K562 (cell line): ENCODE measurements at regions not wholly inside any gene's neighbourhood (a gene's known extent, or its start where the extent isn't known, plus 50 kb on each side); places are given as distances from the start of the nearest gene placed in this dataset.

Experiments
- ATAC-seq: fragments of 200-7000 bp; cut with Tn5 transposase; 3 replicates; pipeline ENCODE4 v1.9.1; 2020; ENCODE audit warnings: moderate library complexity
- BruUV-seq: library from RNA; stranded (reverse); fragments of 400-500 nt; replicated peaks from 2 replicates; lab custom pipeline; 2021; lab: Mats Ljungman, UMichigan
- CTCF ChIA-PET: fragments of 300-600 bp; formaldehyde crosslinking; extraction: SDS; loops from one replicate; lab custom pipeline; 2021; ENCODE audit warnings: low intra/inter-chr PET ratio; lab: Yijun Ruan, JAX
- POLR2A ChIA-PET: fragments of 300-600, 350-650 bp; sonication (Branson Sonifier 250); formaldehyde crosslinking; extraction: SDS; loops from one replicate; lab custom pipeline; 2021; ENCODE audit warnings: antibody characterized with exemption, inconsistent platforms; lab: Yijun Ruan, JAX
- DNase-seq, 4 experiments: peaks; one replicate each; pipeline versions ENCODE4 v3.0.0 to v3.0.0-alpha.2; 2011 to 2018; ENCODE audit warnings: low spot score in 3 of 4, mixed read lengths in 3 of 4; ENCODE audit errors: extremely low read depth in 1 of 4
- FAIRE-seq: peaks from 2 replicates; lab custom pipeline; 2011; peaks lifted over from hg19 to GRCh38; lab: Jason Lieb, UNC
- H2AFZ ChIP-seq: 2 replicates; pipeline ENCODE4 v1.6.0; 2011; ENCODE audit warnings: low read depth, low read length, control low read depth, inconsistent platforms
- H3K27ac ChIP-seq: fragments of 200-600 bp; 3 replicates; pipeline ENCODE4 v1.8.0; 2011; ENCODE audit warnings: low read depth, mild to moderate bottlenecking, control low read depth, inconsistent platforms, low read length, moderate library complexity, mixed read lengths; ENCODE audit errors: extremely low read depth
- H3K27me3 ChIP-seq, 2 experiments: fragments of 300-600 bp in 1 of 2; 2 replicates in 1 of 2; 3 replicates in 1 of 2; pipeline versions ENCODE4 v1.6.0 to v1.8.0; 2011; ENCODE audit warnings: inconsistent platforms in 2 of 2, low read length in 2 of 2, mild to moderate bottlenecking in 1 of 2, mixed read lengths in 1 of 2, moderate library complexity in 1 of 2; ENCODE audit not compliant: control insufficient read depth in 2 of 2, insufficient read depth in 2 of 2
- H3K36me3 ChIP-seq: fragments of 300-600 bp; 3 replicates; pipeline ENCODE4 v1.8.0; 2011; ENCODE audit warnings: mild to moderate bottlenecking, low read length, inconsistent platforms; ENCODE audit not compliant: control insufficient read depth, insufficient read depth
- H3K4me1 ChIP-seq, 2 experiments: fragments of 200-600 bp in 1 of 2; replicated peaks in 1 of 2; 2 replicates in 1 of 2; 3 replicates in 1 of 2; pipeline versions ENCODE4 v1.5.1 to v1.8.0; 2011; ENCODE audit warnings: inconsistent platforms in 2 of 2, low read length in 2 of 2, mild to moderate bottlenecking in 1 of 2, mixed read lengths in 1 of 2, moderate library complexity in 1 of 2; ENCODE audit not compliant: control insufficient read depth in 2 of 2, insufficient read depth in 2 of 2
- H3K4me2 ChIP-seq: 2 replicates; pipeline ENCODE4 v1.6.1; 2011; ENCODE audit warnings: low read length, control low read depth, inconsistent platforms, mixed read lengths; ENCODE audit not compliant: insufficient read depth
- H3K4me3 ChIP-seq: fragments of 200-600 bp; sonication (generic), shearing (Covaris generic); 2 replicates; pipeline ENCODE4 v1.5.1; 2016; ENCODE audit warnings: control low read depth, inconsistent platforms
- H3K79me2 ChIP-seq: fragments of 200-600 bp; 3 replicates; pipeline ENCODE4 v1.8.0; 2011; ENCODE audit warnings: low read length, inconsistent platforms; ENCODE audit not compliant: control insufficient read depth, insufficient read depth
- H3K9ac ChIP-seq, 2 experiments: 2 replicates each; pipeline versions ENCODE4 v1.6.0 to v1.6.1; 2011; ENCODE audit warnings: low read depth in 2 of 2, low read length in 2 of 2, control low read depth in 1 of 2, inconsistent platforms in 1 of 2, mild to moderate bottlenecking in 1 of 2, mixed read lengths in 1 of 2; ENCODE audit not compliant: insufficient read depth in 1 of 2
- H3K9me1 ChIP-seq: one replicate; pipeline ENCODE4 v1.6.0; 2011; ENCODE audit warnings: inconsistent platforms, mild to moderate bottlenecking, low read length, moderate library complexity; ENCODE audit not compliant: control insufficient read depth, insufficient read depth
- H3K9me3 ChIP-seq: replicated peaks from 2 replicates; pipeline ENCODE4 v1.5.1; 2011; ENCODE audit warnings: low read depth, low read length, inconsistent platforms; ENCODE audit not compliant: control insufficient read depth, insufficient read depth
- H4K20me1 ChIP-seq: replicated peaks from 2 replicates; pipeline ENCODE4 v1.6.1; 2011; ENCODE audit warnings: low read length, inconsistent platforms, mixed read lengths; ENCODE audit not compliant: control insufficient read depth, insufficient read depth
- ARID2 ChIP-seq: fragments of 450-650 bp; IDR thresholded peaks from 2 replicates; pipeline ENCODE4 v1.6.1; 2017; ENCODE audit warnings: antibody characterized with exemption, mild to moderate bottlenecking
- CEBPB ChIP-seq: fragments of 450-650 bp; IDR thresholded peaks from 2 replicates; pipeline ENCODE4 v1.6.1; 2016; ENCODE audit warnings: missing genetic modification characterization, missing compliant biosample characterization
- CTCF ChIP-seq, 3 experiments: IDR thresholded peaks in 2 of 3; conservative IDR thresholded peaks in 1 of 3; 2 replicates each; pipeline ENCODE4 v1.5.1; 2011 to 2012; ENCODE audit warnings: low read length in 3 of 3, mild to moderate bottlenecking in 3 of 3, control low read depth in 2 of 3, improper control_type of control experiment in 1 of 3, inconsistent platforms in 1 of 3, low read depth in 1 of 3, mixed read lengths in 1 of 3, moderate library complexity in 1 of 3; ENCODE audit not compliant: insufficient read depth in 2 of 3
- E2F5 ChIP-seq: sonication (generic); formaldehyde crosslinking; IDR thresholded peaks from 2 replicates; pipeline ENCODE4 v1.8.0; 2022; ENCODE audit warnings: mild to moderate bottlenecking, missing genetic modification reagents
- ID3 ChIP-seq, 2 experiments: fragments of 250-450 bp in 1 of 2; fragments of 450-650 bp in 1 of 2; sonication (Bioruptor Pico) in 1 of 2; IDR thresholded peaks; 2 replicates each; pipeline versions ENCODE4 v1.6.1 to v1.8.0; 2016 to 2021; ENCODE audit warnings: mild to moderate bottlenecking in 2 of 2, moderate library complexity in 2 of 2, missing compliant biosample characterization in 1 of 2, missing genetic modification characterization in 1 of 2
- MED1 ChIP-seq: sonication (generic); formaldehyde crosslinking; IDR thresholded peaks from 2 replicates; pipeline ENCODE4 v1.8.1; 2023; ENCODE audit warnings: missing genetic modification reagents, borderline replicate concordance
- POLR3G ChIP-seq: IDR thresholded peaks from 2 replicates; pipeline ENCODE4 v1.6.1; 2011; ENCODE audit not compliant: insufficient read length, insufficient replicate concordance; ENCODE audit errors: extremely low read depth
- SMAD2 ChIP-seq: fragments of 150-350 bp; IDR thresholded peaks from 2 replicates; pipeline ENCODE4 v1.6.1; 2014; ENCODE audit warnings: low read depth, mild to moderate bottlenecking, low read length
- WGBS: fragments of 100-300 bp; shearing (Covaris generic); methylation state at CpG from one replicate; pipeline ENCODE4 v1.1.6; 2016; ENCODE audit warnings: low coverage, mixed read lengths; ENCODE audit not compliant: insufficient coverage; ENCODE audit errors: missing lambda C conversion rate; 5-methylcytosine and 5-hydroxymethylcytosine counted together
- in situ Hi-C: fragments of 300-500 bp; cut with MboI; formaldehyde crosslinking; loops from 4 replicates; pipeline ENCODE4 v1.15.0; 2018; ENCODE audit warnings: inconsistent platforms, mixed read lengths
- intact Hi-C: fragments of 100-400 bp; cut with micrococcal nuclease; formaldehyde crosslinking; loops from 2 replicates; pipeline ENCODE4 v1.14.2; 2022
- TF ChIP-seq, protein P1 (sequence below): sonication (generic); formaldehyde crosslinking; IDR thresholded peaks from 2 replicates; pipeline ENCODE4 v1.8.0; 2023; ENCODE audit warnings: missing genetic modification reagents, mild to moderate bottlenecking, borderline replicate concordance
- TF ChIP-seq, protein P2 (sequence below): fragments of 200-800 bp; sonication (Bioruptor generic); IDR thresholded peaks from 2 replicates; pipeline ENCODE4 v1.6.1; 2017; ENCODE audit warnings: missing genetic modification characterization, missing compliant biosample characterization

GRCh38 chr11:16610738-16611388 is 127.6 kb upstream of the C11orf58 start:
- H3K9me1 ChIP-seq = no peaks in the 10 kb centered on the region
- ATAC-seq = no peak
- peaks cover 6 to 35% of the 10 kb centered on the region in 2 experiments; a peak in 4 of 5 replicates for H3K4me1 ChIP-seq
- no peaks in the 10 kb centered on the region for H3K9me3 ChIP-seq
- ChIA-PET CTCF (interaction anchor here (3.5 kb wide), 1 partner anchor 670 kb away, joined by 14 read pairs; no protein-coding TSS in a partner anchor), POLR2A (no interaction called here)
- peaks cover 0 to 7% of the 10 kb centered on the region in 2 experiments; a peak in 2 of 5 replicates for H3K27me3 ChIP-seq
- no peak overlapping the region for H3K27ac ChIP-seq
- no peak overlapping the region for H3K4me2 ChIP-seq
- peaks cover 2% of the 10 kb centered on the region; the same call in 1 of the 3 replicates for H3K79me2 ChIP-seq
- H4K20me1 ChIP-seq = no peaks in the 10 kb centered on the region
- no peak overlapping the region for H3K4me3 ChIP-seq
- no peak for FAIRE-seq
- H3K36me3 ChIP-seq = no peaks in the 10 kb centered on the region
- WGBS = 84% methylated on average over 18 of the region's 39 CpGs
- H2AFZ ChIP-seq = no peak overlapping the region
- no TSS peak for BruUV-seq
- no peak overlapping the region for H3K9ac ChIP-seq
- intact Hi-C loops (loop anchor here (5.0 to 10.0 kb wide), 2 partner anchors 756 to 839 kb away; no protein-coding TSS in a partner anchor), in situ Hi-C loops (loop anchor here (25.0 kb wide), 1 partner anchor 774 kb away; no protein-coding TSS in a partner anchor)
- no peak for DNase-seq
- TF ChIP-seq, protein P1, sequence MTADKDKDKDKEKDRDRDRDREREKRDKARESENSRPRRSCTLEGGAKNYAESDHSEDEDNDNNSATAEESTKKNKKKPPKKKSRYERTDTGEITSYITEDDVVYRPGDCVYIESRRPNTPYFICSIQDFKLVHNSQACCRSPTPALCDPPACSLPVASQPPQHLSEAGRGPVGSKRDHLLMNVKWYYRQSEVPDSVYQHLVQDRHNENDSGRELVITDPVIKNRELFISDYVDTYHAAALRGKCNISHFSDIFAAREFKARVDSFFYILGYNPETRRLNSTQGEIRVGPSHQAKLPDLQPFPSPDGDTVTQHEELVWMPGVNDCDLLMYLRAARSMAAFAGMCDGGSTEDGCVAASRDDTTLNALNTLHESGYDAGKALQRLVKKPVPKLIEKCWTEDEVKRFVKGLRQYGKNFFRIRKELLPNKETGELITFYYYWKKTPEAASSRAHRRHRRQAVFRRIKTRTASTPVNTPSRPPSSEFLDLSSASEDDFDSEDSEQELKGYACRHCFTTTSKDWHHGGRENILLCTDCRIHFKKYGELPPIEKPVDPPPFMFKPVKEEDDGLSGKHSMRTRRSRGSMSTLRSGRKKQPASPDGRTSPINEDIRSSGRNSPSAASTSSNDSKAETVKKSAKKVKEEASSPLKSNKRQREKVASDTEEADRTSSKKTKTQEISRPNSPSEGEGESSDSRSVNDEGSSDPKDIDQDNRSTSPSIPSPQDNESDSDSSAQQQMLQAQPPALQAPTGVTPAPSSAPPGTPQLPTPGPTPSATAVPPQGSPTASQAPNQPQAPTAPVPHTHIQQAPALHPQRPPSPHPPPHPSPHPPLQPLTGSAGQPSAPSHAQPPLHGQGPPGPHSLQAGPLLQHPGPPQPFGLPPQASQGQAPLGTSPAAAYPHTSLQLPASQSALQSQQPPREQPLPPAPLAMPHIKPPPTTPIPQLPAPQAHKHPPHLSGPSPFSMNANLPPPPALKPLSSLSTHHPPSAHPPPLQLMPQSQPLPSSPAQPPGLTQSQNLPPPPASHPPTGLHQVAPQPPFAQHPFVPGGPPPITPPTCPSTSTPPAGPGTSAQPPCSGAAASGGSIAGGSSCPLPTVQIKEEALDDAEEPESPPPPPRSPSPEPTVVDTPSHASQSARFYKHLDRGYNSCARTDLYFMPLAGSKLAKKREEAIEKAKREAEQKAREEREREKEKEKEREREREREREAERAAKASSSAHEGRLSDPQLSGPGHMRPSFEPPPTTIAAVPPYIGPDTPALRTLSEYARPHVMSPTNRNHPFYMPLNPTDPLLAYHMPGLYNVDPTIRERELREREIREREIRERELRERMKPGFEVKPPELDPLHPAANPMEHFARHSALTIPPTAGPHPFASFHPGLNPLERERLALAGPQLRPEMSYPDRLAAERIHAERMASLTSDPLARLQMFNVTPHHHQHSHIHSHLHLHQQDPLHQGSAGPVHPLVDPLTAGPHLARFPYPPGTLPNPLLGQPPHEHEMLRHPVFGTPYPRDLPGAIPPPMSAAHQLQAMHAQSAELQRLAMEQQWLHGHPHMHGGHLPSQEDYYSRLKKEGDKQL = no peak
- TF ChIP-seq E2F5 (CRISPR knock-in tag) (no peak), SMAD2 (no peak), ID3 (CRISPR knock-in tag; IDR thresholded peaks at IDR 0.05) (no peak), ID3 (tag; IDR thresholded peaks at IDR 0.05) (no peak), CTCF (IDR thresholded peaks at IDR 0.05 in 2 of 3, conservative IDR thresholded peaks at IDR 0.05 in 1 of 3; ENCODE audit: insufficient read depth in 2 of 3, low read depth in 1 of 3, low read length in 3 of 3) (no peak), ARID2 (no peak), CEBPB (tag) (no peak), POLR3G (no peak), MED1 (no peak)
- TF ChIP-seq, protein P2, sequence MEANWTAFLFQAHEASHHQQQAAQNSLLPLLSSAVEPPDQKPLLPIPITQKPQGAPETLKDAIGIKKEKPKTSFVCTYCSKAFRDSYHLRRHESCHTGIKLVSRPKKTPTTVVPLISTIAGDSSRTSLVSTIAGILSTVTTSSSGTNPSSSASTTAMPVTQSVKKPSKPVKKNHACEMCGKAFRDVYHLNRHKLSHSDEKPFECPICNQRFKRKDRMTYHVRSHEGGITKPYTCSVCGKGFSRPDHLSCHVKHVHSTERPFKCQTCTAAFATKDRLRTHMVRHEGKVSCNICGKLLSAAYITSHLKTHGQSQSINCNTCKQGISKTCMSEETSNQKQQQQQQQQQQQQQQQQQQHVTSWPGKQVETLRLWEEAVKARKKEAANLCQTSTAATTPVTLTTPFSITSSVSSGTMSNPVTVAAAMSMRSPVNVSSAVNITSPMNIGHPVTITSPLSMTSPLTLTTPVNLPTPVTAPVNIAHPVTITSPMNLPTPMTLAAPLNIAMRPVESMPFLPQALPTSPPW = no peak
